PC-9 (cell line): ENCODE measurements at regions not wholly inside any gene's neighbourhood (a gene's known extent, or its start where the extent isn't known, plus 50 kb on each side); places are given as distances from the start of the nearest gene placed in this dataset.

Experiments
- BruUV-seq: library from RNA; stranded (reverse); fragments of 400-500 nt; replicated peaks from 2 replicates; lab custom pipeline; 2021; lab: Mats Ljungman, UMichigan
- CTCF ChIA-PET: fragments of 300-600 bp; sonication (Branson Sonifier 250); formaldehyde crosslinking; loops from one replicate; lab custom pipeline; 2022; ENCODE audit warnings: antibody characterized with exemption; lab: Charles Lee
- POLR2A ChIA-PET: fragments of 300-600 bp; sonication (Branson Sonifier 250); formaldehyde crosslinking; loops from one replicate; lab custom pipeline; 2022; ENCODE audit warnings: antibody characterized with exemption; ENCODE audit not compliant: unreplicated experiment; lab: Charles Lee
- DNase-seq, 2 experiments: peaks; one replicate each; pipeline versions ENCODE4 v3.0.0 to v3.0.0-alpha.2; 2015 to 2022; ENCODE audit warnings: mixed read lengths in 1 of 2
- H2AFZ ChIP-seq: fragments of 200-600 bp; sonication (generic); 2 replicates; pipeline ENCODE4 v1.8.1; 2017; ENCODE audit warnings: antibody characterized with exemption
- H3F3A ChIP-seq: fragments of 200-600 bp; sonication (generic); 2 replicates; pipeline ENCODE4 v1.8.1; 2017; ENCODE audit warnings: antibody characterized with exemption, mild to moderate bottlenecking, low read depth; ENCODE audit not compliant: insufficient read depth
- H3K27ac ChIP-seq: fragments of 200-600 bp; sonication (generic); 2 replicates; pipeline ENCODE4 v1.6.1; 2016; ENCODE audit warnings: mixed run types
- H3K27me3 ChIP-seq: fragments of 200-600 bp; sonication (generic); 2 replicates; pipeline ENCODE4 v1.6.1; 2016; ENCODE audit warnings: low read depth, mixed run types; ENCODE audit not compliant: insufficient read depth
- H3K36me3 ChIP-seq: fragments of 200-600 bp; sonication (generic); 2 replicates; pipeline ENCODE4 v1.6.1; 2016; ENCODE audit warnings: low read depth, mixed run types
- H3K4me1 ChIP-seq: fragments of 200-600 bp; sonication (generic); replicated peaks from 2 replicates; pipeline ENCODE4 v1.6.1; 2016; ENCODE audit warnings: mixed run types; ENCODE audit not compliant: insufficient read depth
- H3K4me2 ChIP-seq: fragments of 200-600 bp; sonication (generic); 2 replicates; pipeline ENCODE4 v1.6.1; 2017; ENCODE audit warnings: mixed run types
- H3K4me3 ChIP-seq: fragments of 200-600 bp; sonication (generic); 2 replicates; pipeline ENCODE4 v1.6.1; 2016; ENCODE audit warnings: mixed run types
- H3K79me2 ChIP-seq: fragments of 200-600 bp; sonication (generic); 2 replicates; pipeline ENCODE4 v1.6.1; 2017; ENCODE audit warnings: low read depth, mixed run types
- H3K9me2 ChIP-seq: fragments of 200-600 bp; sonication (generic); 2 replicates; pipeline ENCODE4 v1.8.1; 2017; ENCODE audit warnings: mild to moderate bottlenecking; ENCODE audit not compliant: insufficient read depth
- H3K9me3 ChIP-seq: fragments of 200-600 bp; sonication (generic); 2 replicates; pipeline ENCODE4 v1.8.1; 2016; ENCODE audit warnings: low read depth; ENCODE audit not compliant: insufficient read depth
- H4K20me1 ChIP-seq: fragments of 200-600 bp; sonication (generic); 2 replicates; pipeline ENCODE4 v1.8.1; 2017; ENCODE audit not compliant: insufficient read depth
- EZH2 ChIP-seq: fragments of 200-600 bp; sonication (generic); IDR thresholded peaks from 2 replicates; pipeline ENCODE4 v1.8.0; 2017; ENCODE audit warnings: antibody characterized with exemption, low read depth
- intact Hi-C: fragments of 100-400 bp; cut with micrococcal nuclease; formaldehyde crosslinking; loops from one replicate; pipeline ENCODE4 v1.10.0; 2022; ENCODE audit not compliant: unreplicated experiment
- TF ChIP-seq, protein P1 (sequence below): fragments of 200-600 bp; sonication (generic); conservative IDR thresholded peaks from 2 replicates; pipeline ENCODE4 v1.6.1; 2017; ENCODE audit warnings: mixed run types, antibody characterized with exemption, mild to moderate bottlenecking, moderate library complexity

DNA sequence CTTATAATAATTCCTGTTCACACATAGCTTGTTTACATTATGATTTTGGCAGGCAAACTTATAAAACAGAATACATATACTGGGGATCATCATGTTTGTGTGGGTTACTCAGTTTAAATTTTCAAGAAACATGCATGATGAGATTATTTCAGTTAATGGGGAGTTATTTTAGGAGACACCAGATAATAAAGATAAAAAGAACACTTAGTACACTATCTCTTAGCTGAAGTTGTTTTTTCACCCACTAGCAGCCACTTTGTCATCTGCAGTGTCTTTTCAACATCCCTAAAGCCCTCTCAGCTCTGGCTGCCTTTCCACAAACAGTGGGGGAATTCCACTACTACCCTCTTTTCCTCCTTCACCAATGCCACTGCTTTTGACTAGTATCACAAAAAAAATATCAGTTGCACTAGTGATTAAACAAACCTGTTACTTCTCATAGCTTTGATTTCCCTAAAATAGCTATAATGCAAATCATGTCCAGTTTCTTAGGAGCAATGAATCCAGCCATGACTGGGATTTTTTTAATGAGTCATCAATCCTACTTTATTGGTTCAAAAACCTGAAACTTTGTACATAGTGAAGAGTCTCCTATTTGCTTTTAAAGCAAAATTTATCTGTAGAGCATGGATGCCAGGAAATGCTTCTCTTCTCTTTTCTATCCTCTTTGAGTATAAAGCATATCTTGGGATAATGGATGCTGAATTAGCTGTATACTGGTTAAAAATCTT lies 156.7 kb upstream of the TFPI start:
- no peaks in the 10 kb centered on the region for H4K20me1 ChIP-seq
- TF ChIP-seq, protein P1, sequence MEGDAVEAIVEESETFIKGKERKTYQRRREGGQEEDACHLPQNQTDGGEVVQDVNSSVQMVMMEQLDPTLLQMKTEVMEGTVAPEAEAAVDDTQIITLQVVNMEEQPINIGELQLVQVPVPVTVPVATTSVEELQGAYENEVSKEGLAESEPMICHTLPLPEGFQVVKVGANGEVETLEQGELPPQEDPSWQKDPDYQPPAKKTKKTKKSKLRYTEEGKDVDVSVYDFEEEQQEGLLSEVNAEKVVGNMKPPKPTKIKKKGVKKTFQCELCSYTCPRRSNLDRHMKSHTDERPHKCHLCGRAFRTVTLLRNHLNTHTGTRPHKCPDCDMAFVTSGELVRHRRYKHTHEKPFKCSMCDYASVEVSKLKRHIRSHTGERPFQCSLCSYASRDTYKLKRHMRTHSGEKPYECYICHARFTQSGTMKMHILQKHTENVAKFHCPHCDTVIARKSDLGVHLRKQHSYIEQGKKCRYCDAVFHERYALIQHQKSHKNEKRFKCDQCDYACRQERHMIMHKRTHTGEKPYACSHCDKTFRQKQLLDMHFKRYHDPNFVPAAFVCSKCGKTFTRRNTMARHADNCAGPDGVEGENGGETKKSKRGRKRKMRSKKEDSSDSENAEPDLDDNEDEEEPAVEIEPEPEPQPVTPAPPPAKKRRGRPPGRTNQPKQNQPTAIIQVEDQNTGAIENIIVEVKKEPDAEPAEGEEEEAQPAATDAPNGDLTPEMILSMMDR, result no peak
- TF ChIP-seq EZH2, result no peak
- ChIA-PET POLR2A (no interaction called here), CTCF (no interaction called here)
- no peaks in the 10 kb centered on the region for H3K9me3 ChIP-seq
- no peaks in the 10 kb centered on the region for H3F3A ChIP-seq
- H3K4me2 ChIP-seq, result no peak overlapping the region
- no peaks in the 10 kb centered on the region for H3K79me2 ChIP-seq
- H3K27me3 ChIP-seq, result no peaks in the 10 kb centered on the region
- H3K36me3 ChIP-seq, result no peaks in the 10 kb centered on the region
- H3K4me1 ChIP-seq, result no peaks in the 10 kb centered on the region
- DNase-seq, result no peak
- H3K9me2 ChIP-seq, result no peaks in the 10 kb centered on the region
- H3K4me3 ChIP-seq, result no peak overlapping the region
- intact Hi-C loops, result no loop called here
- no TSS peak for BruUV-seq
- no peak overlapping the region for H3K27ac ChIP-seq
- no peak overlapping the region for H2AFZ ChIP-seq

DNA sequence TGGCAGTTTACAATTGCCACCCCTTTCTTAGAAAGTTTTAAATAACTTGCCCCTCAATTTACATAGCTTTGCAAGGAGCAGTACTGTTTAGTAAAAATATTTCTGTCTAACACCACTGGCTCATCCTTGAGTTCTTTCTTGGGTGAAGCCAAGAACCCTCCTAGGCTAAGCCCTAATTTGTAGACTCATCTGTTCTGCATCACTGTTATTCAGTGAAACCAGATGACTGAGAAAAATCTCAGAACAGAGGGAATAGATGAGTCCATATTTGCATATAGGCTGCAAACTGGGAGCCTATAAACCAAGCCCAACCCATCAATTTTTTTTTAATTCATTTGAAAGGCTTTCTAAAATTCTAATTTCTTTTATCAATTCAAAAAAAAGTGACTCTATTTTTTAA lies 161.4 kb upstream of the TFPI start:
- H3K4me2 ChIP-seq, result no peak overlapping the region
- DNase-seq, result no peak
- CTCF ChIA-PET, result no interaction called here
- no TSS peak for BruUV-seq
- H3K36me3 ChIP-seq, result no peaks in the 10 kb centered on the region
- H3K27ac ChIP-seq, result no peak overlapping the region
- H3K27me3 ChIP-seq, result no peaks in the 10 kb centered on the region
- no peak overlapping the region for H3K4me3 ChIP-seq
- H2AFZ ChIP-seq, result no peak overlapping the region
- H3K9me3 ChIP-seq, result no peaks in the 10 kb centered on the region
- no peaks in the 10 kb centered on the region for H3K4me1 ChIP-seq
- POLR2A ChIA-PET, result no interaction called here
- intact Hi-C loops, result no loop called here
- H3F3A ChIP-seq, result no peaks in the 10 kb centered on the region
- no peaks in the 10 kb centered on the region for H3K9me2 ChIP-seq
- TF ChIP-seq, protein P1, result no peak
- TF ChIP-seq EZH2, result no peak
- no peaks in the 10 kb centered on the region for H3K79me2 ChIP-seq
- no peaks in the 10 kb centered on the region for H4K20me1 ChIP-seq

DNA sequence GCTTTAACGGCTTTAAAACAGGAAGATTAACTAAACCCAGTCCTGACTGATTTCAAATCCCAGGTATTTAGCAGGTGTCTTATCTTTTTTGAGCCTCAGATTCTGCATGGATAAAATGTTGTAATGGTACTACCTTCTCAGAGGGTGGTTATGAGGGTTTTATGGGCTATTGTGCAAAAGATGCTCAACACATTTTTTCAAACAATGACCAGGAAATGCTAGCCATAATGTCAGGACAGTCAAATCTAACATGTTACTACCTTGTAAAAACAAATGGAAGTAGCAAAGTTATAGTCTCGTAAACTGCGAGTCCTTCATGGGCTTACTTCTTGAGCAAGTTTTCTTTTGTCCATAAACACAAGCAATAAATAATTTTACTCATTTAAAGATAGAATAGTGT lies 162.1 kb upstream of the TFPI start:
- intact Hi-C loops, result no loop called here
- Histone ChIP-seq H2AFZ (no peak overlapping the region), H3K27me3 (no peaks in the 10 kb centered on the region), H3K36me3 (no peaks in the 10 kb centered on the region), H3K27ac (no peak overlapping the region), H3K9me3 (no peaks in the 10 kb centered on the region), H4K20me1 (no peaks in the 10 kb centered on the region), H3K4me1 (no peaks in the 10 kb centered on the region), H3K9me2 (no peaks in the 10 kb centered on the region), H3K4me2 (no peak overlapping the region), H3K4me3 (no peak overlapping the region), H3K79me2 (no peaks in the 10 kb centered on the region), H3F3A (no peaks in the 10 kb centered on the region)
- ChIA-PET POLR2A (no interaction called here), CTCF (no interaction called here)
- TF ChIP-seq EZH2, result no peak
- TF ChIP-seq, protein P1, result no peak
- BruUV-seq, result no TSS peak
- DNase-seq, result no peak
